ENCODE measurements at regions not wholly inside any gene's neighbourhood (a gene's known extent, or its start where the extent isn't known, plus 50 kb on each side); places are given as distances from the start of the nearest gene placed in this dataset.

DNA sequence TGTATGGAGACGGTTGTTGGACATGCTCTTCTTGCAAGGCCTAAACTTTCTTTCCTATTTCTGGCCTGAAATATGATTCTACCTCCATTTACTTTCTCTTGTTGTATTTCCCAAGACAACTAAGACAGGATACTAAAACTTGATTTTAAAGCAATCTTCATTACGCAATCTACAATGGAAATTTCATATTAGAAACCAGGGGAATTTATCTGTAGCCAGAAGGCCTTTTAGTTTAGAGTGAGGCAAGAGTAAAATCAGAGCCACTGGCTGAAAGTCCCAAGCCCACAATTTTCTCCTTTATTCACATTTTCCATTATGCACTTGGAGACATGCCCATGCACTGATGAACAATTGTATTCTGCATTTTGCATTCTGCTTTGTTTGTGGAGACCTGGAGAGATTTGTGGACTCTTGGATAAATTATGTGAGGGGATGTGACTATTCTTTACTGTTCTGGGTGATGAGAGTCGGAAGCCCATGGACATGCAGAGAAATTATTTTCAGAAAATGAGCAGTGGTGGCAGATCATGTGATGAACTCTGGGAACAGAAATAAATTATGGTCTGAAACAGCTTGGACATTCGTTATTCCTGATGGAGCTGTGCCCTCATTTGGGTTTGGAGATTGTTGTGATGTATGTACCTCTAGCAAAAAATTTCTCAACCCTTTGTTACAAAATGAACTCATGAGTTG, 336.8 kb downstream of the SEC16B start:
- no peak for FAIRE-seq

DNA sequence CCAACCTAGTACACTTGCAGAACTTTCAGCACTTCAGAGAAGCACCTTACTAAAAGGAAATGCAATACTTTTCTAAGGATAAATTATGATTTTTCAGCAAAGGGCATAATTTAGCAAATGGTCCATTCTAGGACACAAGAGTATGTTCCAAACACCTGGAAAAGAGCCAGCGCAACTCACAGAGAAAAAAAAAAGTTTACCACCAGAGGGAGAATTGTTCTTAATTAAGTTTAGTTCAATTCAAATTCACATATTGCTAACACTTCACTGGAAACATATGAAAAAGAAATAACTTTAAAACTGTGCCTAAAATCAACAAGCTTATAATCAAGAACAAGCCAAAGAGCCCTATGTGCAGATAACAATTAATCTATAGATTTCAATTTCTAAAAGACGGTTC, 338.1 kb downstream of the SEC16B start:
- FAIRE-seq, result no peak

DNA sequence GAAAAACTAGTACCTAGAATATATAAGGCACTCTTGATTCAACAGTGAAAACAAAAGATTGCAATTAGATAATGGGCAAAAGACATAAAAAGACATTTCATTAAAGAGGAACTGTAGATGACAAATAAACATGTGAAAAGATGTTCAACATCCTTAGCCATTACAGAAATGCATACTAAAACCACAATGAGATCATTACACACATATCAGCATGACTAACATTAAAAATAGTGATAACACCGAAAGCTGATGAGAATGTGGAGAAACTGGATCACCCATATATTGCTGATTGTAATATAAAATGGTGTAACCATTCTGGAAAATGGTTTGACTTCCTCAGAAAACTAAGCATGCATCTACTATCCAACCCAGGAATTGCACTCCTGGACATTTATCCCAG, 340.3 kb downstream of the SEC16B start:
- FAIRE-seq, result no peak

- no peak for FAIRE-seq
Measured at GRCh38 chr1:177627148-177627910, 342.5 kb downstream of the SEC16B start.

DNA sequence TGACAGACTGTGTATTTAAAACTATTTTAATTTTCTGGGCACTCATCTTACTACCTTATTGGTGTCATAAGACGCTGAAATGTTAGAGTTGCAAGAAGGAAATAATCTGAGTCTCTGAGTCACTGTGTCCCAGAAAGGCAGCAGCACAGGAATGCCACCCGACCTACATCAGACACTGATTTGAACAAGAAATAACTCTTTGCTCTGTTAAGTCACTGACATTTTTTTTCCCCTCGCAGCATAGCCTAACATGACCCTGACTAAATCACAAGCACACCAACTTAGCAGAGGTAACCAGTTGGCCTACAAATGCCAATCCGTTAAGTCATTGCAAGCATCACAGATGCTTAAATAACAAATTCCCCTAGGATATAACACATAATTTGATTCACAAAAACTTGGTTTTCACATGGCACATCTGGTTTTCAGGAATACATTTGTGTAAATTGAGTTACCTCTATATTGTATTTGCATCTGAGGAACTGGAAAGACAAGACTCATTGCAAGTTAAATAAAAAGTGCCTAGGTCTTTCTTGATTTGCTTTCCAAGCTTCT, 349.1 kb downstream of the SEC16B start:
- FAIRE-seq, result no peak

GRCh38 chr1:177615251-177615650, 354.6 kb downstream of the SEC16B start:
- FAIRE-seq, result no peak

DNA sequence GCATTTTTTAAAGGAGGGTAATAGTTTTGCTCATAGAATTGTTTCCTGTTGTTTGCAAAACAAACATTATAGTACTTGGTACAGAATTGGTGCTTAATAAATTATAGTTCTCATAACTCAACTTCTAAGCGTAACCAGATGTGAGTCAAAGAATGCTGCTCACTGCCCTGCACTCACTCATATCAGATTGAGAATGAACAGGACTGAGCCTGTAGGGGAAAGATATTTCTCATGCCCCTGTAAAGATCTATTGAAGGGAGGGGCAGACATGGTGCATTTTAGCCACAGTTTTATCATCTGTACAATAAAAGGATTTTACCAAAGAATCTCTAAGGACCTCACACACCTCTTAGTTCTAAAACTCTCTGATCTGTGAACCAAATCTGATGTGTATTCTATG, 358.5 kb downstream of the SEC16B start:
- no peak for FAIRE-seq

- FAIRE-seq, result peak; percentile 49
Measured at GRCh38 chr1:177609953-177610352, 359.9 kb downstream of the SEC16B start.

DNA sequence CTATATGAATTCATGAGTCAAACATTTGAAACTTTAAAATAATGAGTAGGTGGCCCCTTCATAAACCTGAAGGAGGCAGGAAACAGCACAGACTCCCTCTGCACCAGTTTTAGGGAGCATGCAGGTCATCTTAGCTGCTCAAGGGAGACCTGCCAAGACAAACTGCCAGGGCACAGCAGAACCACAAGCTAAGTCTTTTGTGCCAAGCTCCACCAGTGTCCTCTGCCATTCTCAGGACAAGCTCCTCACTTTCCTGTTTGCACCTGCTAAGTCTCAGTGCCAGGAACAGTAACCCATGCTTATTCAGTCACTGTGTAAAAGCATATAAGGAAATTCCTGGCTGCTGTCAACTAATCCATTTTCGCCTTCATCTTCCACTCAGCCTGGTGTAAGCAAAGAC, 368.9 kb downstream of the SEC16B start:
- no peak for FAIRE-seq

DNA sequence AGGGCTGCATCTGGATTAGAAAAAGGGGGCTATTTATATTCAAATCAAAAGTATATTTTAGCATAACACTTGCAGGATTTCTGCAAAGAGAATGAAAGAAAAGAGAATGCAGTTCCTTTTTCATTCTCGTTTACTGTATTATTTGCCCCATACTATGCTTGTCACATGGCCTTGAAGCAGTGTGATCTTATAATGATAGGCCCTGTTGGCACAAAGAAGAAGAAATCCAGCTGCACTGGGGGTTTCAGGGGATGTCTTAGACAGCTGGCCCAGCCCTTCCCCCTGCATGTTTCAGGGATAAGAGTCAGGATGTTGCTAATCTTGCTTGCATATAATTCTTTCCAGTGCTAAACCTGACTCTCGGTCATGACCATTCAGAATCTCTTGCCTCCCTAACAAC, 369.5 kb downstream of the SEC16B start:
- no peak for FAIRE-seq

DNA sequence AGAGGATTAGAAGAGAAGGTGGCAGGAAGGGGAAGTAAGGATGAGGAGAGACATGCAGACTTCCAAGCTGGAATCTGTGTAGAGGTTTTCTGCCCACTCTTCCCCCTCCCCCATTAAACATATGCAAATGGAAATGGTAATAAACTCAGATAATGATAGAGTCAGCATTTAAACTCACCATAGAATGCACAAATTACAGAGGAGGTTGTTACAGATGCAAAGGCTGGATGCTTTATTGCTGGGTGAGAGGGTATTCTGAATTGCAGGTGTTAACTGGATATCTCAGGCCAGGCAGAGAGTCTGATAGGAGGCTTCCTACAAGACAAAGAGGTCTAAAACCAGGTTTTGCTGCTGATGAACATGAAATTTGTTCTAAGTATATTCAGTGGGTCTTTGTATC, 372.5 kb downstream of the SEC16B start:
- FAIRE-seq, result no peak

DNA sequence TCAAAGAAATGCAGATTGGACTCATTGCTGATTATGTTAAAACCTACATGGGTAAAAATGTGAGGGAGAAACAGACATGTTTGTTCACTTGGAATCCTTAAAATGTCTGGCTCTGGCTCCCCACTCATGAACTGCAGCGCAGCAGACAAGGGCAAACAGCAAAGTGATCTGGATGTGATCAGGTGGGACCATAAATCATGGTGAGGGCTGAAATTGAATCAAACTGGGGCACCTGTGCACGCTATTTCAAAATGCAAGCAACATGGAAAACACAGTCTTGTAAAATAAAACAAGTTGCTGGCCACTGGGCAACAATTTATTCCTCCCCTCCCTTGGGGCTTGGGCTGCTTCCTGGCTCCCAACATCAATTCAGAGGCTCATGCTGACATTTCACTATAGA, 373.4 kb downstream of the SEC16B start:
- FAIRE-seq, result no peak

DNA sequence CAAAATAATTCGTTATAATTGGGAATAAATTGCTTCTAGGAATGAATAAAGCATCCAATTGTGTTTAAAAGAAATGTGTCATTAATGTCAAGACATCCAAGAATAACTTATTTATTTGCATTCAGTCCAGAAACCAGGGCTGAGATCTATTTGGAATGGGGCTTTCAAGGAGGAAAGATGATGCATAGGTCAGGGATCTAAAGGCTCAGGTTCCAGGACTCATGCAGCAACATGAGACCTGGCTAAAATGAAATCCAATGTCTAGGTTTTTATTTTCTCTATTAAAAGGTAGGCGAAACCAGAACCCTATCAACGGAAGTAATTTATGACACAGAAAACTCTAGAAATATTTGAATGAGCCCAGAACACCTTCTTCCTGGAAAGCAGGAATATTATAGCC, 376.8 kb downstream of the SEC16B start:
- FAIRE-seq, result no peak

GRCh38 chr1:177592624-177593023, 377.2 kb downstream of the SEC16B start:
- FAIRE-seq, result no peak

GRCh38 chr1:177591155-177591554, 378.7 kb downstream of the SEC16B start:
- FAIRE-seq, result no peak

DNA sequence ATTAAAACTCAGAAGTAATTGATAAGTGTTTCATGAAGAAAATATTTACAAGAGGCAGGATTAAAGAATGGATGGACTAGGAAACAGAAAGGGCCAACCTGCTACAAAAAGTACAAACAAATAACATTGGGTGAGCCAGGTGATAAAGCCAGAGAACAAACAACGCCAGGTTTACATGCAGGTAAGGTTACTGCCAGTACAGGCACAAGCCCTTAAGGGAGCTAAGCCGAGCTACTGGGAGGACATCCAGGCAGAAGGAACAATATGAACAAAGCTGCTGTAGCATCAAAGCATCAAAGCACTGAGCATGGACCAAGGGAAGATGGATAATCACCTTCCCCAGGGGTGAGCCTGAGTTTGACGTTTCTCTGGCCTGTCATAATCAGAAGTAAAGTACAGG, 380.7 kb downstream of the SEC16B start:
- no peak for FAIRE-seq

DNA sequence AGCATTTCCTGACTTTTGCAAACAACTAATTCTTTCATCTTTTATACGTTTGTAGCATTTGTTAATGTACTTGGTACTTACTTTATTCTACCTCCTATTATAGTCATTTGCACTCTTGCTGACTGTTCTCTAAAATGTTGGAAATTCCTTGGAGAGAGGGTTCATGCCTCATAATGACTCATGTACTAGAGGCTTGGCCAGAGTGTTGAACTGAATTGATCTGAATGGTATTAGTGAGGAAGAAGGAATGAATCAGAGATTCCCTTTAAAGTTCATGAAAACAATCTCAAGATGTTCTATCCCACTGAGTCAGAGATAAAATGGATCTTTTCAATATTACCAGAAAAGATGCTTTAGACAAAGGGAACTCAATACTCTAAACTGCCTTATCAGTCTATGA, 383.4 kb downstream of the SEC16B start:
- no peak for FAIRE-seq

GRCh38 chr1:177585302-177586220, 384.3 kb downstream of the SEC16B start:
- no peak for FAIRE-seq

DNA sequence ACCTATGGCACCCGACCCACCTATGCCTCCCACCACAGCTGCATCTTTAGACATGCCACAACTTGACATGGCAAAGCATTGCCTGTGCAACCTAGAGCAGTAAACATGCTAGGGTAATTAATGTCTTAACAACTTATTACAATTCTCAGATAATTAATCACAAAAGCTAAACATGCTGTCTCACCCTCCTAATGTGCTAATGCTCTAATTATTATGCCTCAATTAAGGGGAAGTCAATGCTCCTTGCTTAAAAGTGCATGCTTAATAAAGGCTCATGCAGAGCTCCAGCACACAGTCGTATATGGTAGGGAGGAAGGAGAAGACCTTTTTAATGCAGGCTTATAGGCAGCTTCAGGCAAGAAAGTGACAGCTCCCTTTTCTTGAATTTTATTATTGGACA, 396.0 kb downstream of the SEC16B start:
- FAIRE-seq, result no peak

- no peak for FAIRE-seq
Measured at GRCh38 chr1:177571485-177572076, 398.3 kb downstream of the SEC16B start.

DNA sequence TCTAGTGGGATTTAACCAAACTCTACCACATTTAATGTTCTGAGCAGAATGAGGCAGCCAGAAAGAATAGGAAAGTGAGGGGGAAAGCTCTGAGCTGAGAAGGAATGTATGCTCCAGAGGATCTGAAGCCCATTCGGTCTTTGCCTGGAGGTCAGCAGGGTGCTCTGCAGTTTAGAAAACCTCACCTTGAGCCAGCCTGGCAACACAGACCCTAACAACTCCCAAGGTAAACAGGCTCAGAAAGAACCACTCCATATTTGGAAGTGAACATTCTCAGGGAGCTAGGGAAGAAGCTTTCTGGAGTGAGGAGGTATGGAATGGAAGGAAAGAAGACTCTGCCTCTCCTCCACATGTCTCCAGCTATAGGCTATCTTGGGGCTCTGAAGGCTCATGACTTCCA, 398.8 kb downstream of the SEC16B start:
- FAIRE-seq, result no peak

DNA sequence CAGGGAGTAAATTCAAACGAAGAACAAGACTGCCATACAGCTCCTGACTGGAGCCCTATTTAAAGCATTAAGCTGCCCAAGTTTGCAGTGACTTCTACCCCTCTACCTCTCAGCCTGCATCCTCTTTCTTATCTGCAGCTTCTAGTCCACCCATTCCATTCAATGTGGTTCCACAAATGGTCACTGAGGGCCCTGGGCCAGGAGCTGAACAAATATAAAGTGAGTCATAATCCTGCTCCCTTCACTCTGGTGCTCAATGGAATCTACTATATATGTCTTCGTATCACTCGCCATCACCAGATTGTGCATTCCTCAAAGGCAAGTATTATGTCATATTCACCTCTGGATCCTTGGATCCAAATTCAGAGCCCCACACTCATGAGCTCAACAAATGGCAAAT, 398.7 kb downstream of the BRINP2 start:
- FAIRE-seq, result no peak

DNA sequence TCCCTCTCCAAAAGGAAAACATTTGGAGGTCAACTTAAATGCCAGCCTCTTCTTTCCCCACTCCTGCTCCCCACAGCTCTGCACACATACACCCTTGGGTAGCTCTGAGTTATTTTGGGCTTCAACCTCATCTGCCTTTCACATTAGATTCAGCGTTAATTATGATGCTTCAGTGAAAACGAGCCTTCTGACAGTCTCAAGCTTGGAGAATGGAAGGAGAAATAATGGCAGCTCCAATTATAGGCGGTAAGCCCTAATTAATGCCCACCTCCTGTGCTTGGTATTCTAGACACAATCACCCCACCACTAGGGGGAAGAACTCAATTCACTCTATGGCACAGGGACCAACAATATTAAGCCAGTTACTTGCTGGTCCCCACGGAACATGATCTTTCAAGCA, 397.9 kb downstream of the BRINP2 start:
- no peak for FAIRE-seq

All from A204.1 (cell line).